ENCODE measurements at regions not wholly inside any gene's neighbourhood (a gene's known extent, or its start where the extent isn't known, plus 50 kb on each side); places are given as distances from the start of the nearest gene placed in this dataset.

- TF ChIP-seq POLR2AphosphoS5 (IDR thresholded peaks at IDR 0.05) = no peak
- no peak for TF ChIP-seq CTCF (IDR thresholded peaks at IDR 0.05; ENCODE audit: poor library complexity, severe bottlenecking)
- TF ChIP-seq EP300 (conservative IDR thresholded peaks at IDR 0.05; ENCODE audit: poor library complexity, severe bottlenecking) = no peak
- no peak for TF ChIP-seq EZH2 (IDR thresholded peaks at IDR 0.05; ENCODE audit: borderline replicate concordance, insufficient read depth, low read length, poor library complexity, severe bottlenecking)
- TF ChIP-seq, protein P1, sequence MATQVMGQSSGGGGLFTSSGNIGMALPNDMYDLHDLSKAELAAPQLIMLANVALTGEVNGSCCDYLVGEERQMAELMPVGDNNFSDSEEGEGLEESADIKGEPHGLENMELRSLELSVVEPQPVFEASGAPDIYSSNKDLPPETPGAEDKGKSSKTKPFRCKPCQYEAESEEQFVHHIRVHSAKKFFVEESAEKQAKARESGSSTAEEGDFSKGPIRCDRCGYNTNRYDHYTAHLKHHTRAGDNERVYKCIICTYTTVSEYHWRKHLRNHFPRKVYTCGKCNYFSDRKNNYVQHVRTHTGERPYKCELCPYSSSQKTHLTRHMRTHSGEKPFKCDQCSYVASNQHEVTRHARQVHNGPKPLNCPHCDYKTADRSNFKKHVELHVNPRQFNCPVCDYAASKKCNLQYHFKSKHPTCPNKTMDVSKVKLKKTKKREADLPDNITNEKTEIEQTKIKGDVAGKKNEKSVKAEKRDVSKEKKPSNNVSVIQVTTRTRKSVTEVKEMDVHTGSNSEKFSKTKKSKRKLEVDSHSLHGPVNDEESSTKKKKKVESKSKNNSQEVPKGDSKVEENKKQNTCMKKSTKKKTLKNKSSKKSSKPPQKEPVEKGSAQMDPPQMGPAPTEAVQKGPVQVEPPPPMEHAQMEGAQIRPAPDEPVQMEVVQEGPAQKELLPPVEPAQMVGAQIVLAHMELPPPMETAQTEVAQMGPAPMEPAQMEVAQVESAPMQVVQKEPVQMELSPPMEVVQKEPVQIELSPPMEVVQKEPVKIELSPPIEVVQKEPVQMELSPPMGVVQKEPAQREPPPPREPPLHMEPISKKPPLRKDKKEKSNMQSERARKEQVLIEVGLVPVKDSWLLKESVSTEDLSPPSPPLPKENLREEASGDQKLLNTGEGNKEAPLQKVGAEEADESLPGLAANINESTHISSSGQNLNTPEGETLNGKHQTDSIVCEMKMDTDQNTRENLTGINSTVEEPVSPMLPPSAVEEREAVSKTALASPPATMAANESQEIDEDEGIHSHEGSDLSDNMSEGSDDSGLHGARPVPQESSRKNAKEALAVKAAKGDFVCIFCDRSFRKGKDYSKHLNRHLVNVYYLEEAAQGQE (IDR thresholded peaks at IDR 0.05; ENCODE audit: borderline replicate concordance) = no peak
- TF ChIP-seq TAF1 (IDR thresholded peaks at IDR 0.05; ENCODE audit: low read depth) = no peak
Observed at GRCh38 chr6:121732641-121733040, 297.2 kb downstream of the GJA1 start.
